PFSK-1 (cell line): ENCODE measurements at regions not wholly inside any gene's neighbourhood (a gene's known extent, or its start where the extent isn't known, plus 50 kb on each side); places are given as distances from the start of the nearest gene placed in this dataset.

Experiments used
- FOXP2 ChIP-seq: optimal IDR thresholded peaks from 2 replicates; pipeline ENCODE3; 2011; ENCODE audit warnings: borderline replicate concordance, control low read depth, inconsistent platforms; ENCODE audit not compliant: insufficient read depth; ENCODE audit errors: extremely low read length, extremely low read depth
- POLR2AphosphoS5 ChIP-seq: IDR thresholded peaks from 2 replicates; pipeline ENCODE4 v1.6.1; 2012; ENCODE audit warnings: low read depth, mild to moderate bottlenecking, control low read depth, low read length, moderate library complexity
- SIN3A ChIP-seq: IDR thresholded peaks from 2 replicates; pipeline ENCODE4 v1.6.1; 2012; ENCODE audit warnings: mild to moderate bottlenecking, low read length, moderate library complexity, borderline replicate concordance; ENCODE audit not compliant: insufficient read depth
- TAF1 ChIP-seq: IDR thresholded peaks from 2 replicates; pipeline ENCODE4 v1.6.1; 2012; ENCODE audit warnings: low read length, control low read depth, borderline replicate concordance; ENCODE audit not compliant: insufficient read depth
- TF ChIP-seq, protein P1 (sequence below), 2 experiments: IDR thresholded peaks; 2 replicates each; pipeline versions ENCODE4 v1.6.1 to v1.8.0; 2011 to 2012; ENCODE audit warnings: low read depth in 2 of 2, low read length in 2 of 2, control low read depth in 1 of 2, inconsistent platforms in 1 of 2, mild to moderate bottlenecking in 1 of 2, moderate library complexity in 1 of 2; ENCODE audit not compliant: insufficient read depth in 1 of 2

DNA sequence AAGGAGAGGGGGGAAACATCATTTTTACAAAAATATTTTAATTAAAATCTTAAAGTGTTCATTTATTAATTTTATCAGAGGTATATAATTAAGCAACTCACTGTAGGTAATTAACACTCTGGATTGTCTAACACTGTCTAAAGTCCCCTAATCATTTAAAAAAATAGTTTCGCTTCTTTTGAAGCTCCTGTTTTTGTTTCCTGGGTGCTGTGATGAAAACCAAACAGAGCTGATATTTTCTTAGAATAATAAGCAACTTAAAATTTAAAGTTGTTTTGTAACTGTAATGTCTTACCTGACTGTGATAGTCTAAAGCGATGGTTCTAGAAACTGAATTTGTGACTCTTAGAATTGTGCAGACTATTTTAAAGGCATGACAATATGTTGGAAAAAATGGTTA, 961.0 kb downstream of the GATA3 start:
- TF ChIP-seq TAF1: no peak
- no peak for TF ChIP-seq FOXP2
- TF ChIP-seq, protein P1, sequence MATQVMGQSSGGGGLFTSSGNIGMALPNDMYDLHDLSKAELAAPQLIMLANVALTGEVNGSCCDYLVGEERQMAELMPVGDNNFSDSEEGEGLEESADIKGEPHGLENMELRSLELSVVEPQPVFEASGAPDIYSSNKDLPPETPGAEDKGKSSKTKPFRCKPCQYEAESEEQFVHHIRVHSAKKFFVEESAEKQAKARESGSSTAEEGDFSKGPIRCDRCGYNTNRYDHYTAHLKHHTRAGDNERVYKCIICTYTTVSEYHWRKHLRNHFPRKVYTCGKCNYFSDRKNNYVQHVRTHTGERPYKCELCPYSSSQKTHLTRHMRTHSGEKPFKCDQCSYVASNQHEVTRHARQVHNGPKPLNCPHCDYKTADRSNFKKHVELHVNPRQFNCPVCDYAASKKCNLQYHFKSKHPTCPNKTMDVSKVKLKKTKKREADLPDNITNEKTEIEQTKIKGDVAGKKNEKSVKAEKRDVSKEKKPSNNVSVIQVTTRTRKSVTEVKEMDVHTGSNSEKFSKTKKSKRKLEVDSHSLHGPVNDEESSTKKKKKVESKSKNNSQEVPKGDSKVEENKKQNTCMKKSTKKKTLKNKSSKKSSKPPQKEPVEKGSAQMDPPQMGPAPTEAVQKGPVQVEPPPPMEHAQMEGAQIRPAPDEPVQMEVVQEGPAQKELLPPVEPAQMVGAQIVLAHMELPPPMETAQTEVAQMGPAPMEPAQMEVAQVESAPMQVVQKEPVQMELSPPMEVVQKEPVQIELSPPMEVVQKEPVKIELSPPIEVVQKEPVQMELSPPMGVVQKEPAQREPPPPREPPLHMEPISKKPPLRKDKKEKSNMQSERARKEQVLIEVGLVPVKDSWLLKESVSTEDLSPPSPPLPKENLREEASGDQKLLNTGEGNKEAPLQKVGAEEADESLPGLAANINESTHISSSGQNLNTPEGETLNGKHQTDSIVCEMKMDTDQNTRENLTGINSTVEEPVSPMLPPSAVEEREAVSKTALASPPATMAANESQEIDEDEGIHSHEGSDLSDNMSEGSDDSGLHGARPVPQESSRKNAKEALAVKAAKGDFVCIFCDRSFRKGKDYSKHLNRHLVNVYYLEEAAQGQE (IDR thresholded peaks at IDR 0.05; ENCODE audit: insufficient read depth in 1 of 2, low read depth in 2 of 2, low read length in 2 of 2): no peak
- no peak for TF ChIP-seq SIN3A
- no peak for TF ChIP-seq POLR2AphosphoS5

DNA sequence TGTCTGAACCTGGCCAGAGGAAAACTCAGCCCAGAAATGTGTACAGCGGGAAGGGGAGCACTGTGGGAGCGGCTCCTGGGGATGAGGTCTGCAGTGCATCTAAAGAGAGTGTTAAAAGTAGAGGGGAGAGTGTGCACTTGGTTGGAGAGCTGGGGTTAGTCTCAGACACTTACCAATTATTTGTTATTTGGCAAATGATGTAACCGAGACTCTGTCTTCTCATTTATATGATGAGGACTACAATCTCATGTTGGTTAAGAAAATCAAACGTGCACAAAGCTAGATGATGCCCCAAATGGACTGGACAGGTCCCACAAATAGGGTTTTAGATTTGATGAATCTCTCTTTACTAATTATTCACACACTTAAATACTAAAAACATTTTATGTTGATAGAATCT, 962.4 kb downstream of the GATA3 start:
- TF ChIP-seq FOXP2 (no peak), TAF1 (no peak), POLR2AphosphoS5 (no peak), SIN3A (no peak)
- TF ChIP-seq, protein P1 (IDR thresholded peaks at IDR 0.05; ENCODE audit: insufficient read depth in 1 of 2, low read depth in 2 of 2, low read length in 2 of 2): no peak

DNA sequence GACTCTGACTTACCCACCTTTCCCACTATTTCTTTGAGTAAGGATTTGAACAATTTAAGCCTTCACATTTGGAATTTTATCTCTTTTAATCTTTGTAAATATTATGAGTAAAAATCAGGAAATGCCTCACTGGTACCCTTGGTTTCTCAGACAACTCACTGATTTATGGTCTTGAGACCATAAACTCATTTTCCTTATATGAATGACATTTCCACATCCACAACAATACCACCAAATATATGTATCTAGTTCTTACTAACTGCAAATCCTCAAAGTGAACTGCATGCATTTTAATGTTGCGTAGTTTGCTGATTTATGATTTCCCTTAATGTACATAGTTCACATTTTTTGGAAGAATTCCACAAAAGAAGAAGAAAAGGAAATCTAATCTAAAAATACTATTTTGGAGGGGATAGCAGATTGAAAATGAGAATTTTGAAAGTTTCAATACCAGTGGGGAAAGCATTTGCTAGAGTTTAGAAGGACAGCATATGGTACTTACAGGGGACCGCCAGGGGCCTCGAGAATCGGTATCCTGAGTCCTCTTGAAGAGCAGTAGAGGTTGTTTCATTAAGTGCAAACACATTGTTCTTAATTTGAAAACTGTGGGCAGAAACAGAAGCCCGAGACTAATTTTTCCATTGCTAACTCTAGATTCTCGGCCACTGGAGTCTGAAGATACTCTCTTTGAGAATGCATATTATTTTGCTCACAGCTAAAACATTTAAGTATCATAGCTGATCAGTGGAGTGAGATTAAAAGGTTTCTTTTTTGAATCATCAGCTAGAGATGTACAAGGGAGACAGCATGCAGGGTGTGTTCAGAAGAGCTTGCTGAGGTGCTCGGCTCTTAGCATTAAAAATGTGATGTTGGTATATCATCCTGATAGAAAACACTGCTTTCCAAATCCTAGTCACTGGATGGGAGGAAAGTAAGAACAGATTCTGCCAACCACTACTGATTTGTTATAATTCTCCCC, 964.0 kb downstream of the GATA3 start:
- TF ChIP-seq TAF1 (no peak), FOXP2 (no peak), SIN3A (no peak), POLR2AphosphoS5 (no peak)
- TF ChIP-seq, protein P1 (IDR thresholded peaks at IDR 0.05; ENCODE audit: insufficient read depth in 1 of 2, low read depth in 2 of 2, low read length in 2 of 2): no peak

DNA sequence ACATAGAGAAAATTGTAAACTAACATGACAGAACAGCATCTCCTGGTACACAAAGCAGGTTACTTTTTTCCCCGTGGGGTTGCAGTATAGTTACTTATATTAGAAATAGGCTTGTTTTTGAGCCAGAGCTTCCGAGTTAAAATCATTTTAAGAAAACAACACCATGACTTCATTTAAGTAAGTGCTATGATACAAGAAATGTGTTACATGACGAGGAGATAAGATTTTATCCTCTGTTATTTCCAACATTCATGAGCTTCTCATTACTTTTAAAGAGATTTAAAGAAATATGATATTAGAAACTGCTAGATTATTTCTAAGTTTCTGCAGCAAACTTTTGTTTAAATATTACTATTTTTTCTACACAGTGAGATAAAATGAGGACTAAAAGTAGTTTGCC, 968.7 kb downstream of the GATA3 start:
- TF ChIP-seq, protein P1 (IDR thresholded peaks at IDR 0.05; ENCODE audit: insufficient read depth in 1 of 2, low read depth in 2 of 2, low read length in 2 of 2): no peak
- TF ChIP-seq TAF1 (no peak), SIN3A (no peak), POLR2AphosphoS5 (no peak), FOXP2 (no peak)

DNA sequence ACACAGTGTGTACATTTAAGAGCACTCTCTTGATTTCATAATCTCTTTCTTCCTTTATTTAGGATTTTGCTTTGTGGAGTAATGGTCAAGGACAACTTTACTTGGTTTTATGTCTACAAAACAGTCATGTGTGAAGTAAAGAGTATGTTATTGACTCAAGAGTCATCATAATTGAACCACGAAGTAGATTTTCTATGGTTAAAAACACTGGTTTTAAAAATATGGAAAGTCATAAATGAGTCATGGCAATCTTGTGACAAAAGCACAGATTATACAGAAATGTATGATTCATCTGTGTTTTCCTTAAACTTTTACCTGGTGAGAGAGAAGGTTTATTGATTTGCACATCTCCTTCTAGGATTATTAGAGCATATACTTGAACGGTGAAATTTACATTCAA, 969.7 kb downstream of the GATA3 start:
- TF ChIP-seq, protein P1 (IDR thresholded peaks at IDR 0.05; ENCODE audit: insufficient read depth in 1 of 2, low read depth in 2 of 2, low read length in 2 of 2): no peak
- TF ChIP-seq TAF1: no peak
- no peak for TF ChIP-seq FOXP2
- TF ChIP-seq POLR2AphosphoS5: no peak
- TF ChIP-seq SIN3A: no peak
